AG08395 (cell line): ENCODE measurements at regions not wholly inside any gene's neighbourhood (a gene's known extent, or its start where the extent isn't known, plus 50 kb on each side); places are given as distances from the start of the nearest gene placed in this dataset.

Source experiments
- DNase-seq: peaks from one replicate; pipeline ENCODE4 v3.0.0; 2012; ENCODE audit warnings: mixed read lengths, low spot score

DNA sequence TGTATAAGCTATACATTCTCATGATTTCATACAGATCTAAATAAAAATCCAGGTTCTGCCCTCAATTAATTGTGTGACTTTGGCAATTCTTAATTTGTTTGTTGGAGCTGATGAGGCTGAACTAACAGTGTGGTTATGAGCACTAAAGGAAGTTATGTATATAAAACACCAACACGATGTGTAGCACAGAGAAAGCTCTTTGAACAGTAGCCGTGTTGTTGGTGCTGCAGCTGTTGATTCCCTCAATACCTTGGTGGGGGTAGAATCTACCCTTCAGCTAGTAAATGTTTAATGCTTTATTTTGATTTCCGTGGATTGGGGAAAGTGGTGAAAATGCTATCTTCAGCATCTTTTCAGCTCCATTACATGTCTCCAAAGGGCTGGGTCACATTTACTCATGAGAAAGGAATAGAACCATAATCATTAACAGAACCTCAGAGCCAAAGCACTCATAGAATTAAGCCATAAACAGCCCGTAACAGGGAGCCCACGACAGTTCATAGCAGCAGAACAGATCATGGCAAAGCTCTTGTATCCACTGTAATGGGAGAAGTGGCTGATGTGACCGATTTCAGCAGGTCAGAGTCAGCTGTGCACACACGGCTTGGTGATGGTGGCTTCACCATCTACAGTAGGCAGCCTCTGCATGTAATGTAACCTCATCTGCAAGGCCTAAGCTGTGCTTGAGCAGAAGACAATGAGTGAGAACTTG is 332.7 kb downstream of the DIRAS2 start:
- DNase-seq = no peak

DNA sequence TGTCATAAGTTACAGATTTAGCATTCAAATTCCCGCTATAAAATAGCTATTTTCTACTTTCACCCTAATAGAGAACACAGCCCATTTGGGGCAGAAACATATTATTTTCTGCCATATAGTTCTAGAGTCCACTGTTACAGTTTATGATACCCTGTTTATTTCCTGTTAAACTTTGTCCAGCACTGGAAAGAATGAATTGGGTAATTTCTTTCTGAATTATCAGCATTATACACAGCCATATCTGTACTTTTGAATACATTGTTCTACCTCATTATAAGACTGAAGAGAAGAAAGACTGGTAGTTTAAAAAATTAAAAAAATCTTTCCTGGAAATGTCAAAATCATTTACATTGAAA is 332.1 kb downstream of the DIRAS2 start:
- no peak for DNase-seq

DNA sequence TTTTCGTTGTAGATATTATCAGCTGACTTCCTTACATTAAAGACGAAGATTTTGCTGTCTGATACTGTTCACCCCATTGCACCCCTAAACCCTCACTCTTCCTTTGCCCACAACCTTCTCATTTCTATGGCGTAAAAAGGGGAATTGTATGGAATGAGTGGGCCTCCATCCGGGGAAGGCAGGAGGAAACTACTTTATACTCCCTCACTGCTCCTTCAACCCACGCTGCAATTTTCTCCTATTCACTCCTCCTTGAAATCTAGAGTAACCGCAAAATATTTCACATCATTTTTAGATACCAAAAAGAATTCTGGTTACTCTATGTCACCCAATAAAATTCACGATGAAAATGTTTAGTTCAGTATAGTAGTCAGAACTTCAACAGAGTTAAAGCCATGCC is 330.8 kb downstream of the DIRAS2 start:
- DNase-seq = no peak

DNA sequence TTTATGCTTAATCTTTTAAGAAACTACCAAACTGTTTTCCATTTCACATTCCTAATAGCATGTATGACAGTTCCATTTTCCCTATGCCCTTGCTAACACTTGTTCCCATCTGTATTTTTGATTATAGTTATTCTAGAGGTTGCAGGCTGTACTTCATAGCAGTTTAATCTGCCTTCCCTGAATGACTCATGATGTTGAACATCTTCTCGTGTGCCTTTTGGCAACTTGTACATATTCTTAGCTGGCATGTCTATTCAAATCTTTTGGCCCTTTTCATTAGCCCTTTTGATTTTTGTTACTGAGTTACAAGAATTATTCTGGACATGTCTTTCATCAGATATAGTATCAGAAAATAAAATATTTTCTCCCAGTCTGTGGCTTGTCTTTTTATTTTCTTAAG is 320.3 kb downstream of the DIRAS2 start:
- no peak for DNase-seq

DNA sequence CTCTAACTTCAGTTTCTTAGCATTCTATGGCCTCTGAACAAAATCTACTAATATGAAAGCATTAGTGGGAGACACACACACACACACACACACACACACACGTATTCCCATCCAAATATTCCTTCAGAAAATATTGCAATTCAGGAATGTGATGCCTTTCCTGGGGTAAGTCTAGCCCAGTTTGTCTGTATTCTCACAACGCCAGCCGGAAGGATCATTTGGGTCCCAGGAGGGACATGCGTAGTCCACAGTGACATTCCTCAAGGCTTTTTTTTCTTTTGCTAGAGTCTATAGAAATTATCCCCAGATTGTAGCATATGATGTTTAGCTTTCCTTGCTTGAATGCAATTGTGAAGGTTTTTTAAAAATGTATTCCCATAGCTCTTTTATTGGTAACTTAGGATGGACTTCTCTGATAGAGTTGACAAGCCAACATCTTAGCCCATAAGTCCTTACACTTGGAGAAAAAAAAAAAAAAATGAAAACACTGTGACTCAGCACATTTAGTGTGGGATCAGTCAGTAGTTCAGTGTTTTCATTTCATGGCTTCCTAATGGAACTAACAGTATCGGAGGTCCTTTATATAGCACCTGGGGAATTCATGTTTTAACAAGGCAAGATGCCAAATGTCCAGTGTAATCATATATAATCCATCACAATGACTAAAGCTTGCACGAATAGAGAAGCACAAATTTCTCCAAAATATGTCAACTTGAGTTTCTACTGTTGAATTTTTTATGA is 316.5 kb downstream of the DIRAS2 start:
- DNase-seq = no peak

DNA sequence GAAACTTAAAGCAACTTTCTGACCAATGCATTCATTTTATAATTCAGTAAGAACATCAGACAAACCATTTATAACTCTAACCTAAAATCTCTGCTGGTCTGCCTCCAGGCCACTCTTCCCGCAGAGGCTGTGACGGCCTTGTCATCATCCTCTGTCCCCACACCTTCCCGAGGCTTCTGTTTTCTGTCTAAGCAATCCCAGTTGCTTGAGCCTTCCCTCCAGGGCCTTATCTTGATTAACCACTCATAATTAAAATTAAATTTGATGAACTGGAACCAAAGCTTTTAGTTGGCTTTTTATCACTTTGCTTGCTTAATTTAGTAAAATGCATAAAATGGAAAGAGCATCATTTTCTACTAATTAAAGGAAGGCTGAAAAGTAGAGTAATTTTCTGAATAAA is 312.4 kb downstream of the DIRAS2 start:
- no peak for DNase-seq

DNA sequence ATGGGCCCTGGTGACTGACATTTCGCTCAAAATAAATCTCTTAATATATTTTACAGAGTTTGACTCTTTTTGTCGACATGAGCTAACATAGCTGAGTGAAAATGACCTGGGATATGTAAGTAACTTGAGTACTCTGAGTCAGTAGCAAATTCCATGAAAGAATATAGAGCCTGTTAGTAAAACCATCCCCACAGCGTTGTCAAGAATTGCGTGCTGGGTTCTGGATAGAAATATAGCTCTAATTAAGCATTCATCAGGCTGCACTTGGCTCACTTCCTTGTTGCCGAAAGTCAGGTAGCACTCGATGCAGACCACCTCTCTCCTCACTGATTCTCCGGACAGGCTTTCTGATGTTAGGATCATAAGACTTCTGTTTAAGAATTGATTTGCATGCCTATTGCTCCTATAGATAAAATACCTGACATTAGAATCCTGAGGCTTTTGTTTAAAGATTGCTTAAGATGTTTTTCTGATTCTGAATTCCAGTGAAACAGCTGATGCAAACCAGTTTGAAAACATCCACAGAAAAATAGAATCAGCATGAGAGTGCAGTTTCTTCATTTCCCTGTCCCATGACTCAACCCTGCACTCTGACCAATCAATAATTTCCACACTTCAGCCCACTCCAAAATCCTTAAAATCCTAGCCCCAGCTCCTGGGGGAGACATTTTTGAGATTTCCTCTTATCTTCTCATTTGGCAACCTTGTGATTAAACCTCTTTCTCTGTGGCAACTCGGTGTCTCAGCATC is 310.6 kb downstream of the DIRAS2 start:
- peak; percentile 42 for DNase-seq

DNA sequence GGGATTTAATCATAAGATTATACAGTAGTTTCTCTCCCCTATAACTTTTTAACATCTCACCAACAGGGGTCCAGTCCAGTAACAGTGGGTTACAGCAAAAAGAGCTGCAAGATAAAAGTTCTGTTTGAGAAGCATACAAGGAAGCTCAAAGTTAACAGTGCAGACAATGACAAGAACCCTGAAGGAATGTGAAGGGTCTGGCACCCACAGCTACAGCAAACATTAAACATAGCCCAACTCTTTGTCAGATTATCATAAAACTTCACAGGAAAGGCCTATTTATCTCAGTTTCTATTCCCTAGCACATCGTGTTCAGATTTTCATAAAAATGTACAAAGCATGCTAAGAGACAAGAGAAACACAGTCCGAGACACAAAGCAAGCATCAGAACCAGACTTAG is 309.4 kb downstream of the DIRAS2 start:
- no peak for DNase-seq

DNA sequence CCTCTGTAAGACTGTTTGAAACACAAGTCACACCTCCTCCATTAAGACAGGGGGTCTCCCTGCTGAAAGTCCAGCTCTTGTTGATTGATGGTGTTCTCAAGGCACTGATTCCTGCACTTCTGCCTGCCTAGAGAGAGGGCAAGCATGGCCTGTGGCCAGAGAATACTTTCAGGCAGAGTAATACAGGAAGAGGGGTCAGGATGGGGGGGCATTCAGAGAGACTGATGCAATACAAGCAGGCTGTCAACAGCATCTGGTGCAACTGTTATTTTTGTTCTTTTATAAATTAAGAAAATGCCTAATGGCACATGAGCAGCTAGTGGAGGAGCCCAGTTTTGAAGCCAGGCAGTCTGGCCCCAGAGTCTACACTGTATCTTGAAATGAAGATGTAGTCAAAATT is 302.2 kb downstream of the DIRAS2 start:
- DNase-seq = peak; percentile 57

DNA sequence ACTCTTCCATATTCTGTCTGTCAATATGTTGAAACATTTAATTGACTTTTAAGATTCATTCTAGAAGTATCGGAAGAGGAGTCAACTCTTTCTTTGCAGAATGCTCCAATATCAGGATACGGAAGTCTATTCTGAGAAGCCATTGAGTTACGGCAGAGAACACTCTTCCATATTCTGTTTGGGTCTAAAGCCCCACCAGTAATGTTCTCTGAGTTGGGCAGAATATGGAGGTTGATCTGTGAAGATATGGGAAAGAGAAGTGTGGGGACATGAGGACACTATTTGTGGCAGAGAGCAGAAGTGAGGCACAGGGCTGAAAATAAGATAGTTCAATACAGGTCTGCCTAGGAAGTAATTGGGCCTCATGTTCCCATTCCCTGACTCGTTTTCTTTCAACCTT is 300.0 kb downstream of the DIRAS2 start:
- DNase-seq = no peak

DNA sequence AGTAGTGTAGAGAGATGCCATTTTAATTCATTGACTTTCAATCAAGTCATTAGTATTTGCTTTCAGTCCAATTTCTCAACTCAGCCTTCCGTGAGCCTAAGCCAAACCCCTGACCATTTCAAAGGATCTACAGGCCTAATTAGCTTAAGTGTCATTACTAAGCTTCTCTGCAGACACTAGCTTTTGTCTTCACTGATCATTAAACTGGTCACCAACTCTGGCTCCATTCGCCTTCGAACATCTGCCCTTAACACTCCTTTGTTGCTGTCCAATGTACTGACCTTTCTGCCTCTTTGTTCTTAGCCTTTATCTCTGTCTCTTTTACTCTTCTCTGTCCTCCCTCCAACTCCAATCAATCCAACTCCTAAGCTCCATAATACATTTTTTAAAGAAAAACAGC is 299.3 kb downstream of the DIRAS2 start:
- DNase-seq = peak; percentile 9

DNA sequence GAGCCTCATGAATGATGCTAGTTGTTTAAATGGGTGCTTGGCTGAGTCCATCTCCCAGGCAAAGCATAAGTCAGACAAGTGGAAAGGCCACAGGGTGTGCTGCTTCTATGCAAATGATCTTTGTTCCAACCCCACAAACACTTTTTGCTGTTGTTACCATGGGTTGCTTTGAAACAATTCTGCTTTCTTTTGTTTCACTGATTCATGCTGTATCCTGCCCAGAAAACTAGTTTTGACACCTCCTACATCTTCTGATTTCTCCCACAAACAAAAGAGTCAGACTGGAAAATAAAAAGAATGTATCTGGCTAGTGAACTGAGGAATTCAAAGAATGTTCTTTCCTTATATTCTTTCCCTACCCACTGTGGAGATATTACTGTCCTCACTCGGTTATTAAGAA is 298.6 kb downstream of the DIRAS2 start:
- DNase-seq = peak; percentile 19

DNA sequence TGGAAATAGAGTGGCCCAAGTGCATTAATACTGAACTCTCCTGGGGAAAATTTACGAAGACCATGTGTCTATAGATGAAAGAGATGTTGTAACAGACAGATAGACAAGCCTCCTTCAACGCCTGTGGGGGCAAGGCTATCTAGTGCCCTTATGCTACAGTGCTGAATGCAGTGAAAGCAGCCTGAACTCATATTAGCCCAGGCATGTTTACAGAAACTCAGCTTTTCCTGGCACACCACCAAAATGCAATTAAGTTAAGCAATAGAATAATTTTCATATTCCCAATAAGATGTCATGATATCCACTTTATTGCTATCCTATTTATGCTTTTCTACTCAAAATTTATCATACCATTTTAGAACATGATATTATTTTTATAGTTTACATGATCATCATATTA is 277.0 kb downstream of the DIRAS2 start:
- DNase-seq = no peak

DNA sequence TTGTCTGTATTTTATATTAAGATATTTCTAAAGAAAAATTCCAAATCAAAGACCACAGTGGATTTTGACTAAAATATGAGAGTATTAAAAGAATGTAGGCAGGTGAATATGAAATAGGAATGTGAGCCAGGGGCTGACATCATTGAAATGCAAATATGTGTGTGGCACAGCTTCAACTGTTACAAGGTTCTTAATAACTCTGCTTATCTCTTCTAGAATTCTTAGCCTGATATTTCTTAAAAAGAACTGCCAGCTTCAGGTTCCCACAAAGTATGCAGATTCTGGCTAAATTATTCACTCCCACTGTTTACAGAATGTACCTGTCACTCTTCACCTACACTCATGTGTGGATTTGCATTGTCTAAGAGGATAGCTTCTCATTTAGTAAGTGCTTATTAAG is 274.4 kb downstream of the DIRAS2 start:
- DNase-seq = no peak

DNA sequence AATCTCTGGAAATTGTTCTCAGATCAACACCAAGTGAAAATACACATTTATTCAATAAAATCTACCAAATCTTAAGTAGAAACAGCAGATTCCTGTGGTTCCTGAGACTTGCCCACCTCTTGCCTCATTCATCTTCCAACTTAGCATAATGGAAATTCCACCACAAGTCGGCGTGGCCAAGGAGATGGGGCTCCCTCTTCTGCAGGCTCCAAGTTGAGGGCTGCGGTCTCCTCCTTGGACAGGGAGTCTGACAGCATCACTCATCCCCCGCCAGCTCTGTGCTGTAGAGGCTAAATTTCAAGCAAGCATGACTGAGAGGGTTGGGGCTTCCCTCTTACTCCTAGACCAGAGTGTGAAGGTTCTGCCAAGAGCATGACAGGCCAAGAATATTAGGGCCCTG is 273.7 kb downstream of the DIRAS2 start:
- no peak for DNase-seq

DNA sequence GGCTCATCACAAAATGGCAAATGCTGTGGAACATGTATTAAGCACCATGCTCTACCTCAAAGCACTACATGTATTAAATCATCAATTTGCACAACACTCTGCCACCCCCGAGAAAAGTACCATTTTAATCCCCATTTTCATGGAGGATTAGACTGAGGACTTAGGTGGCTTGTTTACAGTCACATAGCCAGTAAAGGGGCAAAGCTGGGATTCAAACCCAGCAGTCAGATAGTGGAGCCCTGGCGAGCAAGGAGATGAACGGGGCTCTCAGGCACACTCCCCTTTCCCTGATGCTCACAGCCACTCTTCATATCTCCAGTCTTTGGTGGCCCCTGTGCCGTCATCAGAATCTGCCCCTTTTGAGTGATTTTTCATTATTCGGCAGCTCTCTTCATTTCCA is 262.9 kb downstream of the DIRAS2 start:
- DNase-seq = no peak

DNA sequence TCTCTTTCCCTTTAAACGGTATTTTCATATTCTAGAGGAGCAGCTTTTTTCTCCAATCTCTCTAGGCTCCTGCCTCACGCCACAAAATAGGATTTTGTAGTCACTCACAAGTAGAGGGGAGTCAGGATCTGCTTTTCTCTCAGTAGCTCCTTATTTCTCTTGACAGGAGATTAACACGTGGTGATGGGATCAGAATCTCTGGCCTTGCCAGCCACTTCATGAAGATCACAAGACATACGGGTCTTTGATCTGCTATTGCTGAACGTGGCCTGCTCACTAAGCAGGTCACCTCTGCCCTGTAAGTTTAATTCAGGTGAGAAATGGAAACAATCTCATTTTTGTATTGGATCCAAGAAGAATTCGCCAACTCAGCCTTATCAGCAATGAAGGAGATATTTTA is 257.5 kb downstream of the DIRAS2 start:
- DNase-seq = no peak

DNA sequence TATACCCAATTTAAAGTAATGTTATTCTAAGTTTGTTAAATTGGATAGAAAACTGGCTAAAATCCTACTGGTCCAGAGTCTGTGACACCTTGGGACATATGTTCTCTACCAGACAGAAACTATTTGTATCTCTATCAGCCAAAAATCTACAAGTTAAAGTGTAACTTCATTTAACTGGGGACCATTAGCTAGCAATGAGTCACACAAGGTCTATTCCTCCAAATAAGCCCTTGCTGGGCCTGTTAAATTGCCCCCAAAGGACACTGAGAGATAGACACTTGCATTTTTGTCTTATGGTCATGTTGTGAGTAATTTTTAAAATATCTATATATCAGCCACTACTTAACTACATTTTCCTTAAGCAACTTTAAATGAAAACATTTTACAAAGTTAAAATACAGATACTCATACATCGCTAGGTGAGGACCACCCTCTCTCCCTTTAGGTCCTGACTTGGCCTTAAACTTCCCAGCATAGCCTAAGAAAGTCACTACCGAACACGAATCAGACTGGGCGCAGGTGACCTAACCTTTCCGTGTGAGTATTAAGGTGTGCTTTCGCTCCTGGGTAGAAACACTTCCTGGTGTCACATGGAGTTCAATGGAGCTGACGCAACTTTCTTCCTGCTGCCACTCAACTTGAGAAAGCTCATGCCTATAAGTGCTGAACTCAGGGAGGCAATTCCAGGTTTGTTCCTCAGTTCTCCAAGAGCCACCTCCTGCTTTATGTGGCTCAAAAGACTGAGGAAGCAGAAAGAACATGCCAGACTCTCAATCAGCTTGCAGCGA is 249.1 kb downstream of the DIRAS2 start:
- no peak for DNase-seq

DNA sequence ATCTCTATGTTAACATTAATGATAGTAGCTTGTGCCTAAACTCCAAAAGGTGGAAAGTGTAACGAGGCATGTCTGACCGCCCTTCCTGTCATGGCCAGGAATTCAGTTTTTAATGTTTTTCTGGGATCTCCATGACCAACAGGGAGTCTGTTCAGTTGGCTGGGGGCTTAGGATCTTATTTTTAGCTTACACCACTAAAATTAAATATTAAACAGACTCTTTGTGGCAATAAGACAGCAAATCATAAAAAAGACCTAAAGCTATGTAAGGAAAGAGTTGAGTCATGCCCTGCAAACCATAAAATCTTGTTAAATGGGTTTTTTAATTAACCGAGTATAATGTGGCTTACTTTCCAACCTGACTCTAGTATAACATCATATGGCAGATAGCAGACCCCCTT is 247.8 kb downstream of the DIRAS2 start:
- no peak for DNase-seq

DNA sequence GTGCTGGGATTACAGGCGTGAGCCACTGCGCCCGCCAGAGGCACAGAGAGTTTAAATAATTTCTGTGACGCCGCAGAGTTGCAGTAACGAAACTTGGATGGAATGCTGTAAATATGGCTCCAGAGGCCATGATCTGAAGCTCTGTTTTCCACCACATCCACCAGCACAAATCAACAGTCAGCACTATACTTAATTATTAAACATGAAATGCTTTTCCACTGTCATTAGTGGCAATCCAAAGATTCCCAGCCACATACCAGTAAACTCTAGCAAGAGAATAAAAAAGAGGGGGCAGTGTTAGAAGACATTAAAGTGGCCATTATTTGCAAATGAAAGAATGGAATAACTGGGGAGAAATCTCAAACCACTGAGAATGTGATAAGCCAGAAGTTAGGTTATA is 242.5 kb downstream of the DIRAS2 start:
- no peak for DNase-seq

DNA sequence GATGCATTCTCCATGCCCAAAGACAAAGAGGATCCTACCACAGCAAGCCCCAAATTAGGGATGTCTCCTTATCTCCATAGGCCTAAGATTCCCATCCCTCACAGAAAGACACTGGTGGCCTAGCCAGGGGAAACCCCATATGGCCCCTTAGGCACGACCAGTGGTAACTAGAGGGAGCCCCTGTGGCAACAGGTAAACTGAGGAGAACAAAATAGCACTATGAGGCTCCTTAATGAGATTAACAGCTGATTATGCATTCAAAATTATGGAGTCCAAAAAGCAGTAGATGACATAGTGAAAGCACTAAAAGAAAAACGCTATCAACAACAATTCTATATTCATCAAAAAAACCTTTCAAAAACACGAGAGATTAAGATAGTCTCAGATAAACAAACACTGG is 234.0 kb downstream of the DIRAS2 start:
- no peak for DNase-seq

DNA sequence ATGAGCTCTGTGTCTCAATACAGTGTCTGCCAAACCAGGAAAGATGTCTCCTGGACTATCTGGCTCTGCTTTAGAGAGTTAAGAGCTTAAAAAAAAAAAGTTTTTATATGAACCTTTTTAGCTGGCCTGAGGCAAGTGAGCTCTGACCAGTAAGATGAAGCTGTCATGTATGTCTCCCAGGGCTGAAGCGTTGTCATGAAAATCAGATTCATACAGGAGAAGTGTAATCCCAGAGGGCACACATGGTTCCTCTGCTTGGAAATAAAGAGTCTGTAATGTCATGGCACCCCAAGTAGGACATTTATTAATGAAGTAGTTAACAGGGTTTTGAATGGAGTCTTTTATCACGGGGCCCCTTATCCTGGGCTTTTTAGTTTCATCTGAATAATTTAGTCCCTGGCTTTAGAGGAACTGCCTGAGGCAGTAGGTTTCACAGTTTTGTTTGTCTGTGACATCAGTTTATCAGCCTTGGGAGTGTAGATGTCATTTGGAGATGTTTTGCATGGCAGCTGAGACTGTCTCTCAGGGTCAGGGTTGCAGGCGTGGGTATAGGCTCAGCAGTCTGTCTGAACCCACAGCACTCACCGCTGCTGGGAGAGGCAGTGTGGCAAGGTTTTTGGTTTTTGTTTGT is 223.3 kb downstream of the DIRAS2 start:
- DNase-seq = no peak
